GM21526 (cell line): ENCODE measurements at regions not wholly inside any gene's neighbourhood (a gene's known extent, or its start where the extent isn't known, plus 50 kb on each side); places are given as distances from the start of the nearest gene placed in this dataset.

Experiments used
- ATAC-seq: cut with Tn5 transposase; IDR thresholded peaks from one replicate; pipeline ENCODE4 v1.9.1; 2021; ENCODE audit warnings: moderate library complexity; ENCODE audit not compliant: unreplicated experiment, low FRiP score

DNA sequence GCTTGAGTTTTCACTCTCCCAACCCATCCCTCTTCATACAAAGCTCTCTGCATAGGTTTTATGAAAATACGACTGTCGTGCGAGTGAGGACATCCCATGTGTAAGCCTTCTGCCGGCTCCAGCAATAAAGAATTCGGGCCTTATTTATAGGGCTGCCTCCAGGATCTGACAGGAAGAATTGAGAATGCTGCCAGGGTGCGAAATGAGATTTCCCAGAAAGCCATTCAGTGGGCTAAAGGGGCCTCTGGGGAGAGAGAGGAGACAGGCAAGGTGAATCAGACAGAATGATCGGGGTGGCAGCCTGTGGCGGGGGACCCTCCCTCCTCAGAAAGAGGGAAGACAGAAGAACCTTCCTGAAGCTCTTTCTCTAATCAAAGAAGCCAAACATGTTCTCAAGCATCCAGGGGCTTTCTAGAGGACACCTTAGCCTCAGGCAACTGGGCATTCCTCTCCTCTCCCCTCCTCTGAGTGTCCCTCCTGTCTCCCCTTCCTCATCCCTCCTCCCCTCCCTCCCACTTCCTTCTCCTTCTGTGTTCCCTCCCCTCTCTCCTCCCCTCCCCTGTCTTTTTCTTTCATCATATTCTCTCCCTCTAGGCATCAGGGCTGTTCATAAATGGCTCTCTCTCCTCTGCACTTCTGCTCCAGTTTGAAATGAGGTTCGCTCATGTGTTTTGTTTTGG is 410.9 kb downstream of the TYW1 start:
- no peak for ATAC-seq

DNA sequence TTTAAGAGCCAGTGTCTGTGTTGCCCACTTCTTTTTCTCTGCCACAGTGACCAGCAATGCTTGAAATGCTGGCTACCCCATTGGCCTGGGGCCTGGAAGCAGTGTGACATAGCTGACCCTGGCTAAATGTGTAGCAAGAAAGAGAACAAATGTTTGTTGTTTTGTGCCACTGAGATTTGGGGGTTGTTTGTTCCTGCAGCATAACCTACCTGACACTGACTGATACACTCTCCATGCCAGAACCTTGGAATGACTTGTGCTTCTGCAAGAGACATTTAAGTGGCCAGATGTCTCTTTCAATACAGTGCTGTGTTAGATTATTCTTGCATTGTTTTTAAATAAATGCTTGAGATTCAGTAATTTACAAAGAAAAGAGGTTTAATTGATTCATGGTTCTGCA is 411.5 kb downstream of the TYW1 start:
- no peak for ATAC-seq

DNA sequence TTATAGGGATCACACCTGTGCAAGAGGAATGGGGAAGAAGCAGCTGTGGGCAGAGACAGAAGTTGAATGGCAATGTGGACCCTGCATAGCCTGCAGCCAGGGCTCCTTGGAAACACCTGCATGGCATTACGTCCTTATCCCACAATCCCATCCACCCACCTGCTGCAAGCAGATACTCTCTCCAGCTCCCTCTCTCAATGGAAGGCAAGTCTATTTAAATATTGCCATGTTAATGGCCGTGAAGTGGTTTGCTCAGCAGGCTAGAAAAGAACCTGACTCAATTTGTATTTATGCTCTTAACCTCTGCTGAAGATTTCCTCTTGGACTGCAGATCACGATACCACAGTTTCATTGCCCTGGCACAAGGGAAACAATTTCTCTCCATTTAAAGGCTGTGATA is 417.0 kb downstream of the TYW1 start:
- no peak for ATAC-seq

DNA sequence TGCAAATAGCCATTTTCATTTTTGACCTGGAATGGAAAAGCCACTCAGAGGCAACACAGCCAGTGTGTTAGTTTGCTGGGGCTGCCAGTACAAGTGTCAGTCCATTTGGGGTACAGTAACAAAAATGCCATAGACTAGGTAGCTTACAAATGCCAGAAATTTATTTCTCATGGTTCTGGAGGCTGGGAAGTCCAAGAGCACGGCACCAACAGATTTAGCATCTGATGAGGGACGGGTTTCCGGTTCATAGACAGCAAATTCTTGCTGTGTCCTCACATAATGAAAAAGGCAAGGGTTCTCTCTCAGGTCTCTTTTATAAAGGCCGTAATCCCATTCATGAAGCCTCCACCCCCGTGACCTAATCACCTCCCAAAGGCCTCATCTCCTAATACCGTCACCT is 418.2 kb downstream of the TYW1 start:
- ATAC-seq: no peak

DNA sequence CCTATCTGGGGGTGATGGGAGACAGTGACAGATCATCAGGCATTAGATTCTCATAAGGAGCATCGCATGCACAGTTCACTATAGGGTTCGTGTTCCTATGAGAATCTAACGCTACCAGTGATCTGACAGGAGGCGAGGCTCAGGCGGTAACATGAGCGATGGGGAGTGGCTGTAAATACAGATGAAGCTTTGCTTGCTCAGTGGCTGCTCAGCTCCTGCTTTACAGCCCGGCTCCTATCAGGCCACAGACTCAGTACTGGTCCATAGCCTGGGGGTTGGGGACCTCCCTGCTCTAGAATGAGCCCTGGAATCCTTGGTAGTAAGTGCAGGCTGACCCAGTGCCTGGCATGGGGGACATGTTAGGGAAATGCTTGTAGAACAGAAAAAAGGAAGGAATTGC is 426.0 kb downstream of the TYW1 start:
- no peak for ATAC-seq

DNA sequence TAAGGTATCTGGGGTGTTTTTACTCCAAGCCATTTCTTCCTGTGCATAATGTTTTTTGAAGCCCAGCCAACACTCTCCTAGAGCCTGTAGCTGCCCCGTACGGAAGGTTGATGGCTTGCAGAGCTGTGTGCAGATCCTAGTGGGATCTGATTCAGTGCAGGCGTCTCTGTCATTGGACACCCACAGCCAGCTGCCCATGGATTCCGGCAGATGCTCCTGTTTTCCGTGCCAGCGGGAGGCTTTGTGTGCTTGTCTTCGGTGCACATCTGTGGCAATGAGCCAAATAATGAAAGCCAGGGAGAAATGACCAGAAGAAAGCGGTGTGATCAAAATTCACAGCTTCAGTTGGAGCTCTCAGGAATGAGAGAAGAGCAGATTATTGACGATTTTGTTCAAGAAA is 426.4 kb downstream of the TYW1 start:
- ATAC-seq: no peak

DNA sequence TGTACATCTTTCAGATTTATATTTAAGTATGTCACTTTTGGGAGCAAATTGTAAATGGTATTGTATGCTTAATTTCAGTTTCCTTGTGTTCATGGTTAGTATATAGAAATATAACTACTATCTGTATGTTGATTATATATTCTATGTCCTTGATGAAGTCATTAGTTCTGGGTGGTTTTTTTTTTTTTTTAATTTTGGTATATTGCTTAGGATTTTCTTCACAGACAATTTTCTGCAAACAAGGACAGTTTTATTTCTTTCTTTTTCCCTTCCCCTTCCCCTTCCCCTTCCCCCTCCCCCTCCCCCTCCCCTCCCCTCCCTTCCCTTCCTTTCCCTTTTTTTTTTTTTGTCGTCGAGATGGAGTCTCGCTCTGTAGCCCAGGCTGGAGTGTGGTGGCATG is 430.0 kb downstream of the TYW1 start:
- ATAC-seq: no peak

DNA sequence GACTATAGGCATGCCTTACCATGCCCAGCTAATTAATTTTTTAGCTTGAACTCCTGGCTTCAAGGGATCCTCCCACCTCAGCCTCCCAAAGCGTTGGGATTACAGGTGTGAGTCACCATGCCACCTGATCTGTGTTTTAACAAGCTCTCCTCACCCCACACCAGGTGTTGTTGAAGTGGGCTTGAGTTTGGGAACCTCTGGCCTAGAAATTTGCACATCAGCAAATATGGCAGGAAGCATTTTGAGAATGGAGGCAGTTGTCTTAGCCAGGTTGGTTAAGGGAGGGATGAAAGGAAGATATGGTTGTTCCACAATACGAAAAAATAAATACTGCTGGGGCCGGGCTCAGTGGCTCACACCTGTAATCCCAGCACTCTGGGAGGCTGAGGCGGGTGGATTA is 433.1 kb downstream of the TYW1 start:
- no peak for ATAC-seq

DNA sequence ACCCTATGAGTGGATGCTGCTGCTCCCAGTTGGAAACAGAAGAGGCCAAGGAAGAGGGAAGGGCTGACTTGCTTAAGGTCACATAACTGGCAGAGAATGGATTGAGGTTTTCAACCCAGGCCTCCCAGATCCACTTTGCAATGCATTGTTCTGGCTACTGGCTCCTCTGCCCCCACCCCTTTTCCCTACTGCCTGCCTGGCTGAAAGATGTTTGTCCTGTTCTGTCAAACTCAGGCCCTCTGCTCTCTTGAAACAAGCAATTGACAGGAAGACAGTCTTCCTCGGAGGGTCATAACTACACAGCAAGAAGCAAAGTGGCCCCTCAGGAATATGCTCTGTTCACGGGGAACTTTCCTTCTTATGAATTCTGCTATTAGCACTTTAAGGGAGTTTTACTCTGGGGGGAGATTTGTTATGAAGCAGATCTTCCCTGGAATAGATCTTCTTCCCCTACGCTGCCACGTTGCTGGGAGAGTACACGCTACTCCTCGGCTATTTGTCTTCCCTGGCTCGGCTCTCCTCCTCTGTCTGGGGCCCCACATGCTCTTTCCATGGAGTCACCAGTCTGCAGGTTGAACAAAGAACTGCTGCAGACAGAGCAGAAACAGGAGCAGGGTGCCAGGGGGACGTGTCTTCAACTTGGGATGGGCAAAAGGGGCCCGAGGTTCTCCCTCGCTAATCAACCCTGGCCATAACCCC is 436.1 kb downstream of the TYW1 start:
- ATAC-seq: no peak

DNA sequence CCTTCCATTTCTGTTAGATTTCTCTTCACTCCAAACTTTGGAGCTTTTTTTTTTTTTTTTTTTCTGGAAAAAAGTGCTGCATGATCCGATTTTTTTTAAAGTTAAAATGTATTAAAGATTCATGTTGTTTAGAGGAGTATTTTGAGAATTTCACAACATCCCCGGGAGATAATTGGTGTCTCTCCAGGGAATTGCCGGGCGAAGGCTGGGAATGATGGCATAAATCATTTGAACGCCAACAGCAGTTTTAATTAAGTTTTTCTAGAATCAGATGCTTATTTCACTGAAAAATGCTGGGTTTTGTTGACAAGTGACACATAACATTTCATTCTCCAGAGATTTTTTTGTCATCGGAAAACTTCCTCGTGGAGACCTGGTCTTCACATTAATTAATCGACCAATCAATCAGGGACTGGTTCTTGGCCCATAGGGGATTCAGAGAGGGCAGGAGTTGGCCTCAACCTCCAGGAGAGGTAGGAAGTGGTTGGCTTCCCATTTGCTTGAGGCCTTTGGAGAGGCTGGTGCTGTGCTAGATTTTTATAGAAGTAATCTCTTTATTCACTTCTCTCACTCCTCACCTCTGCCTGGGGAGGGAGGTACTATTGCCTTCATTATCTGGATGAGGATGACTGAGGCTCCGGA is 439.4 kb downstream of the TYW1 start:
- ATAC-seq: no peak

DNA sequence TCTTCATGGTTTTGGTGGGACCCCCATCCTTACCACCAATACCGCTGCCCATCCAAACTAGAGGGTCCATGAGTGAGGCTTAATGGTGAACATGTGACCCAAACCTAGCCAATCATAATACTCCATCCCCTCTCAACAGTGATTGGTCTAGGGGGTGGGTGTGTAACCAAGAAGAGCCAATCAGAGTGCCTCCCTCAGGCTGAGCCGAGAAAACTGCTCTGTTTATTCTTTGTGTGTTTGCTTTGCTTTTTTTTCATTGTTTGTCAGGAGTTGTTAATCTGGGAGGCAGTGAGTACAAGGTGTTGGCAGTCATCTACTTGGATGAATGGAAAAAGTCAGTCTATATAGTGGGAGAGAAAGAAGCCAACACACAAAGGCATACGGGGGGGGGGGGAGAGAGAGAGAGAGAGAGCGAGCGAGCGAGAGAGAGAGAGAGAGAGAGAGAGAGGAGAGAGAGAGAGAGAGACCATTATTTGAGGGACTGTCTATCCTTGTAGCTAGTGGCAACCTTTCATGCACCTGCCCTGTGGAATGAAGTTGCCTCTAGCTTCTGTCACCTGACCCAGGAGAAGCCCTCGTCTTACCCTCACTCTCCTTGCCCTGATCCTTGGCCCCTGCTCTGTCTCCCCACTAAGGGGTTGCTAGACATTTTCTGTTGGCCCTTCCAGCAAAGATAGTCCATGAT is 441.7 kb downstream of the TYW1 start:
- ATAC-seq: no peak

DNA sequence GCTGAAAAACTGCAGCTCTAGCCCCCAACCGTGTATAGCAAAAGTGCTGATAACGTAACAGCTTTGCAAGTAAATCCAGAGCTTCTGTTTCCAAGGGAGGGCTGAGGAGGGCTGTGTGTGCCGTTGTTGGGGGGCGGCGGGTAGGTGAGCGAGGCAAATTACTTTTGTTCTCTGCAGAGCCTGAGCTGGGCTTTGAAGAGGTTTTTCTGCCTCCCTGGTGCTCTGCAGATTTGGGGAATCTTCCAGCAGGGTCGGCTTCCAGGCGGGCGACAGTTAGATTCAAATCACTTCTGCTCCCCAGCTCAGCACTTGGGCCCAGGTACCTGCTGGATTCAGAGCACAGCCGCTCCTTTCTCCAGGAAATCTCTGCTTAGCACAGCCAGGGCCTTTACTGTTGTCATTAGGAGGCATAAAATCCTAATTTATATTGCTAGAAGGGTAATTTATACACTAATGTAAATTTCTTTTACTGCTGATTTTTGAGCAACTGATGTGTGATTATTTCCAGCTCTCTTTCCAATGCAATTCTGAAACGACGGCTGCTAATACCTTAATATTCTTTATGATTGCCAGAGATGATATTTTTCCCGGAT is 442.4 kb downstream of the TYW1 start:
- no peak for ATAC-seq

DNA sequence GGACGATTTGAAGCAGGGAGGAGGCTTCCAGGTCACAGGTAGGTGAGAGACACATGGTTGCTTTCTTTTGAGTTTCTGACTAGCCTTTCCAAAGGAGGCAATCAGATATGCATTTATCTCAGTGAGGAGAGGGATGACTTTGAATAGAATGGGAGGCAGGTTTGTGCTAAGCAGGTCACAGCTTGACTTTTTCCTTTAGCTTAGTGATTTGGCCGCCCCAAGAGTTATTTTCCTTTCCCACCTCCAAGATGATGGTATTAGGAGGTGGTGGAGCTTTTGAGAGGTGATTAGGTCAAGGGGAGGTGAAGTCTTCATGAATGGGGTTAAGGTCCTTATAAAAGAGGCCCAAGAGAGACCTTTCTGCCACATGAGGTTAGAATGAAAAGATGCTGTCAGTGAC is 443.7 kb downstream of the TYW1 start:
- no peak for ATAC-seq

DNA sequence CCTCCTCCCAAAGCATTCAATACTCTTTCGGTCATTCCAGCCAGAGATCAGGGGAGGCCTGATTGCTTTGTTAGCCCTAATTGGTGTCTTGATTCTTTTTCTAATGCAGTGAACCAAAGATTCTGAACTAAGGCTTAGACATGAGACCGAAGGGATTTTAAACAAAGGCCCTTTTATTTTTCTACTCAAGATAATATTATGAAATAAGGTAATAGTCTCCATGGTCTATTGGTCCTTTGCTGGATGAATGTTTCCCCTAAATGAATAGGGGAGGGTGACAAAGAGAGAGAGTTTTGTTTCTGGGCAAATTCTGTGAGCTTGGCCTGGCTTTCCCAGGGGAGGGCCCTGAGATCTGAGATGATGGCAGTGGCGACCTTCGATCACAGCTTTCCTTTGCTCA is 449.1 kb downstream of the TYW1 start:
- no peak for ATAC-seq

DNA sequence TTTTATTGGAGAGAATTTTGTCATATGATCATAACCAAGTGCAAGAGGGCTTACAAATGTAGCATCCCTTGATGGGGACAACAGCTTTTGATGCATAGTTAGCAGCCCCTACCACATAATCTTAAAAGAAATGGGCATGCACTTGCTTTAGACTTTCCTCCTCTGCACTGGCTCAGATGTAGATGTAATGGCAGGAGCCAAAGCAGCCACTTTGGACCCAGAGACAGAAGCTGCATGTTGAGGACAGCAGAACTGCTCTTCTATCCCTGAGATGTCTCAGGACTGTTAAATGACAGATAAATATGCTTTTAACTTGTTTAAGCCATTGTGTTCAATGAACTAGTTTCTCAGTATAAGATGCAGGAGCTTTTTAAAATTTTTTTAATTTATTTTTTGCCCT is 450.7 kb downstream of the TYW1 start:
- ATAC-seq: no peak

DNA sequence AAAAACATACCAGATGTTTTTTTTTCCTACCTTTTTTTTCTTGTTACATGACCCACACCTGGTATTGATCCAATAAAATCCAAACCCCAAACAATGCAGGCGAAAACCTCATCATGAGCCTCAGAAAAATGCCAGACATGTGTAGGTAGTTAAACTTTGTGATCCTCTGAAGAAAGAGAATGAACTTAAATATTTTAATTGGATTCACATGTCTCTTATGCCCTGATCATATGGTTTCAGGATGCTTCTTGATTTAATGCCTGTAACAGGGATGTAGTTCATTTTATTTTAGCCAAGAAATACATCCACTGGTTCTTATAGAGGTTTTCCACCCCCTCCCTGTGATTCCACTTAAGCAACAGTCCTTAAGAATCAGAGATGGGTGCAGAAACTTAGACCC is 451.6 kb downstream of the TYW1 start:
- ATAC-seq: no peak

DNA sequence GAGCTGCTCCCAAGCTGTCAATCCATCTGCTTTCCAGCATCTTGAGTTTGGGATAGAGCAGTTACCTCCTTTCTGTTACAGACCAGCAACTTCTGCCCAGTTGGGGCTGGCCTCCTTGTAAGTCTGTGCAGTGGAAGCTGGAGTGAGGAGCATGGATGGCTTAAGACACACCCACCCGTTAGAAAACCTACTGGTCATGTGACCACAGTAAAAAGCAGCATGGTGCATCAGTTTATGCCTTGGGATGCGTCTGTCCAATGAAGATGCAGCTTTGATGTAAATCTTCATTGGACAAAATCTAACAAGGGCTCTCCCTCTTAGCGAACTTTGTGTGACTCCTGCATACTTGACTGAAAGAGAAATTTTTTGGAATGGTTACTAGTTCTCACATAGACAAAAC is 453.5 kb downstream of the TYW1 start:
- no peak for ATAC-seq

DNA sequence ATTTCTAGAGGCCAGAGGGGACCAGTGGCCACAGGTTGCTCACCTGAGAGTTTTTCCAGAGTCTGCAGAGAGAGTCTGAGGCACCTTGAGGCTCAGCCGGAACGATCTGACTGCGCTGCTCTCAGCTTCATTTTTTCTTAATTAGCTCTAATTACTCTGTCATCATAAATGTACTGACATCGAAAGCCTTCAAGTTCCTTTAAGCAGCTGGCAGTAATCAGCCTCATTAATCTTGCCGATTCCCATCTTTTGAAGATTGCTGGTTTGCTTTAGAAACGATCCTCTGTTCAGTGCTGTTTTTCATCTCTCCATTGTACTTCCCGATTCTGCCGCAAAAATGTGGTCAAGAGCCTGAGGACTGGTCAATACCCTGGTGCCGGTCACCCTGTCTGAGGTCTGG is 454.7 kb downstream of the TYW1 start:
- ATAC-seq: no peak

DNA sequence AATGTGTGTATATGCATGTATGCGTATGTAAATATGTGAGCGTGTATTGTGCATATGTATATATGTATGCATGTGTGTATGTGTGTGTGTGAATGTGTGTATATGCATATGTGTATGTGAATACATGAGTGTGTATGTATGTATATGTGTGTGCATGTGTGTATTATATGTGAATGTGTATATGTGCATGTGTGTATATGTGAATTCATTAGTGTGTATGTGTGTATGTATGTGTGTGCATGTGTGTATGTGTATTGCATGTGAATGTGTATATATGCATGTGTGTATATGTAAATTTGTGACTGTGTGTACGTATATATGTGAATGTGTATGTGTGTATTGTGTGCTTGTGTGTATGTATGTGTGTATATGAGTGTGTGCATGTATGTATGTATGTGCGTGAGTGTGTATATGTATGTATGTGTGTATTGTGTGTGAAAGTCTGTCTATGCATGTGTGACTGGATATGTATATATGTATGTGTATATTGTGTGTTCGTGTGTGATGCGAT is 455.9 kb downstream of the TYW1 start:
- ATAC-seq: no peak

DNA sequence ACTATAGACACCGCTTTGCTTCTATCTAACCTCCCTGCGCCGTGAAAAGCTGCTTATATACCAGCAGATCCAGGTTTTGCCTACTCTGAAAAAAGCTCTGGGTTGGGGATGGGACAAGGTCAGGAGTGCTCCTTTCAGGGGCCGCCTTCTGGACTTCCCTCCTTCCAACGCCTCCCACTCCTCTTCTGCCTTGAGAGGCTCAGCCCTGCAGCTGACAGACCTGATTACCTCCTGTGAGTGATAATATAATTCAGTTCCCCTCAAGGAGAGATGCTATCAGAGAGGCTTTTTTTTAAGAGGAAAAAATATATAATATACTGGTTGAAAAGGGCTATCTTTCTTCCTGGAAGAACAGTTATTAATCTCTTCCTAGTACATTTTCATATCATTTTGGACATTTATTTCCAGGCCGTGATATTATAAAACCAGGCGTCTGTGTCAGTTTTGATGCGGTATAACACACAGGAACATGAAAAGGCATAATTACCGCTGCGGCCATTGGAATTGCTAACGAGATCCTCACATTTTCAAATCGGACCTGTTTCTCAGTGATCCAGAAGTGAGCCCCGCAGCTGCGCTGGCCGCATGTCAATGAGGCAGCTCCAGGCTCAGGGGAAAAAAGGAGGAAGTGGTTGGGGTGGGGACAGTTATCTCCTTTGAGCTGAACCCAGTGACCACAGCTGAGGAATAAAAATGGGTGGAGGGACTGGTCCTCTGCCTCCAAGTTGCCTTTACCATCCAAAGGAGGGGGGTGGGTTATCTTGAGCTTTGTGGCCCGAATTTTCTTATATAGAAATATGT is 457.1 kb downstream of the TYW1 start:
- ATAC-seq: no peak
